ENCODE measurements at regions not wholly inside any gene's neighbourhood (a gene's known extent, or its start where the extent isn't known, plus 50 kb on each side); places are given as distances from the start of the nearest gene placed in this dataset.

DNA sequence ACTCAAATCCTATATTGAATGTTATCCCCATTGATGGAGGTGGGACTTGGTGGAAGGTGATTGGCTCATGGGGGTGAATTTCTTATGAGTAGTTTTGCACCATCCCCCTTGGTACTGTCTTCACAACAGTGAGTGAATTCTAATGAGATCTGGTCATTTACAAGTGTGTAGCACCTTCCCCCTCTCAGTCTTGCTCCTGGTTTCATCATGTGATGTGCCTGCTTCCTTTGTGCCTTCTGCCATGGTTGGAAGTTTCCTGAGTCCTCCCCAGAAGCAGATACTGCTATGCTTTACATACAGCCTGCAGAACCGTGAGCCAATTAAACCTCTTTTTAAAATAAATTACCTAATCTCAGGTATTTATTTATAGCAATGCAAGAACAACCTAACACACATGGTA lies 302.4 kb upstream of the KITLG start:
- Mint-ChIP-seq H3K27me3 (ENCODE audit: low read depth) (no peaks in the 10 kb centered on the region), H3K9me3 (no peaks in the 10 kb centered on the region), H3K36me3 (ENCODE audit: low read depth) (no peaks in the 10 kb centered on the region), H3K4me3 (no peak overlapping the region), H3K27ac (no peak overlapping the region), H3K4me1 (no peaks in the 10 kb centered on the region)
- TF ChIP-seq, protein P1, sequence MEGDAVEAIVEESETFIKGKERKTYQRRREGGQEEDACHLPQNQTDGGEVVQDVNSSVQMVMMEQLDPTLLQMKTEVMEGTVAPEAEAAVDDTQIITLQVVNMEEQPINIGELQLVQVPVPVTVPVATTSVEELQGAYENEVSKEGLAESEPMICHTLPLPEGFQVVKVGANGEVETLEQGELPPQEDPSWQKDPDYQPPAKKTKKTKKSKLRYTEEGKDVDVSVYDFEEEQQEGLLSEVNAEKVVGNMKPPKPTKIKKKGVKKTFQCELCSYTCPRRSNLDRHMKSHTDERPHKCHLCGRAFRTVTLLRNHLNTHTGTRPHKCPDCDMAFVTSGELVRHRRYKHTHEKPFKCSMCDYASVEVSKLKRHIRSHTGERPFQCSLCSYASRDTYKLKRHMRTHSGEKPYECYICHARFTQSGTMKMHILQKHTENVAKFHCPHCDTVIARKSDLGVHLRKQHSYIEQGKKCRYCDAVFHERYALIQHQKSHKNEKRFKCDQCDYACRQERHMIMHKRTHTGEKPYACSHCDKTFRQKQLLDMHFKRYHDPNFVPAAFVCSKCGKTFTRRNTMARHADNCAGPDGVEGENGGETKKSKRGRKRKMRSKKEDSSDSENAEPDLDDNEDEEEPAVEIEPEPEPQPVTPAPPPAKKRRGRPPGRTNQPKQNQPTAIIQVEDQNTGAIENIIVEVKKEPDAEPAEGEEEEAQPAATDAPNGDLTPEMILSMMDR (IDR thresholded peaks at IDR 0.05; ENCODE audit: unreplicated experiment in 3 of 3) = no peak

DNA sequence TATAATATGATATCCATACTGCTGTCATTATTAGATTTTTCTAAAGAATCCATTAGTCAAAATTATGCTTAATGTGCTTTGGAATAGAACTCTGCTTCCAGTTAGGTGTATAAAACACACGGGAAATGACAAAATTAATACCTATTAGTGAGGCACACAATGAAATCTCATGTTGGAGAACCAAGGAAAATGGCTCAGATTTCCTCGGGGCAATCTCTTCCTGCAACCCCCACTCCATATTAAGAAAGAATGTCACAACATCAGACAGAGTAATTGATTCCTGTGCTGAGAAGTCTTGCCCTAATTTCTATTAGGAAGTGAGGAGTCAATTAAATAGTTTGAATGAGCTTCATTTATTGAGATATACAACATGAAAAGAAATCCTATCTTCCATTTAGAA lies 299.8 kb upstream of the KITLG start:
- no peak overlapping the region for H3K27ac Mint-ChIP-seq
- H3K36me3 Mint-ChIP-seq (ENCODE audit: low read depth) = no peaks in the 10 kb centered on the region
- no peaks in the 10 kb centered on the region for H3K4me1 Mint-ChIP-seq
- no peaks in the 10 kb centered on the region for H3K27me3 Mint-ChIP-seq (ENCODE audit: low read depth)
- no peaks in the 10 kb centered on the region for H3K9me3 Mint-ChIP-seq
- TF ChIP-seq, protein P1 (IDR thresholded peaks at IDR 0.05; ENCODE audit: unreplicated experiment in 3 of 3) = no peak
- H3K4me3 Mint-ChIP-seq = no peak overlapping the region

DNA sequence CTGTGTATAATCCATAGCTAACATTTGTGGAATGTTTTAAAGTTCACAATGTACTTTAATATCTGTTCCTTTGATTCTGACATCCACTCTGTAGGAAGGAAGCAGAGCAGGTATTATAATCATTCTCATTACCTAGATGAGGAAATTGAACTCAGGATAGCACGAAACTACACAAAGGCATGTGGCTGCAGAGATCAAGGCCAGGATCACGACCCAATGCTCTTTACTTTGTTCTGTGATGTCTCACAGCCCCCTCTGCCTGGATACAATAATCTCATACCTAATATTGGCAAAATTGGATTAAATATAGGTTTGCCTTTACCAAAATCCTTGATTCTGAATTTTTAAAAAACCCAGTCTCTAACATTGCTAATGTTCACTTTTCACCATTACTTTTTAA lies 298.0 kb upstream of the KITLG start:
- no peaks in the 10 kb centered on the region for H3K27me3 Mint-ChIP-seq (ENCODE audit: low read depth)
- no peaks in the 10 kb centered on the region for H3K36me3 Mint-ChIP-seq (ENCODE audit: low read depth)
- H3K4me3 Mint-ChIP-seq = no peak overlapping the region
- H3K4me1 Mint-ChIP-seq = no peaks in the 10 kb centered on the region
- TF ChIP-seq, protein P1 (IDR thresholded peaks at IDR 0.05; ENCODE audit: unreplicated experiment in 3 of 3) = no peak
- H3K9me3 Mint-ChIP-seq = no peaks in the 10 kb centered on the region
- H3K27ac Mint-ChIP-seq = no peak overlapping the region

DNA sequence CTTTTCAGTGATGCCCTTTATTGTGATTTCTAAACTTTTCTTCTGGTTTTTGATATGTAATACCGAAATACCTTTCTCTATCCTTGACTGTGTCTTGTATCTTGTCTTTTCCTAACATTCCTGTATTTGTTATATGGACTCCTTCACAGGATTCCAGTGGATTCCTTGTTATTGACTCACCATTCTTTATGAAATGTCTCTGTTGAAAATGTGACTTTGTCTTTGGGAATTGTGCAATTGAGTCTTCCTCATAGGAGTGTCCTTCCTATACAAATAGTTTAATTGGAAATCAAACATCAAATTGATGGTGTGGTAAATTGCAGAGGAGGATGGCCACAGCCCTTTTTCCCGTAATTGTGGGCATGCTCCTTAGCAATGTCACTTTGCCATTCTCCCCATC lies 296.6 kb upstream of the KITLG start:
- Mint-ChIP-seq H3K36me3 (ENCODE audit: low read depth) (no peaks in the 10 kb centered on the region), H3K27ac (no peak overlapping the region), H3K27me3 (ENCODE audit: low read depth) (no peaks in the 10 kb centered on the region), H3K4me1 (no peaks in the 10 kb centered on the region), H3K4me3 (no peak overlapping the region), H3K9me3 (no peaks in the 10 kb centered on the region)
- TF ChIP-seq, protein P1 (IDR thresholded peaks at IDR 0.05; ENCODE audit: unreplicated experiment in 3 of 3) = no peak

DNA sequence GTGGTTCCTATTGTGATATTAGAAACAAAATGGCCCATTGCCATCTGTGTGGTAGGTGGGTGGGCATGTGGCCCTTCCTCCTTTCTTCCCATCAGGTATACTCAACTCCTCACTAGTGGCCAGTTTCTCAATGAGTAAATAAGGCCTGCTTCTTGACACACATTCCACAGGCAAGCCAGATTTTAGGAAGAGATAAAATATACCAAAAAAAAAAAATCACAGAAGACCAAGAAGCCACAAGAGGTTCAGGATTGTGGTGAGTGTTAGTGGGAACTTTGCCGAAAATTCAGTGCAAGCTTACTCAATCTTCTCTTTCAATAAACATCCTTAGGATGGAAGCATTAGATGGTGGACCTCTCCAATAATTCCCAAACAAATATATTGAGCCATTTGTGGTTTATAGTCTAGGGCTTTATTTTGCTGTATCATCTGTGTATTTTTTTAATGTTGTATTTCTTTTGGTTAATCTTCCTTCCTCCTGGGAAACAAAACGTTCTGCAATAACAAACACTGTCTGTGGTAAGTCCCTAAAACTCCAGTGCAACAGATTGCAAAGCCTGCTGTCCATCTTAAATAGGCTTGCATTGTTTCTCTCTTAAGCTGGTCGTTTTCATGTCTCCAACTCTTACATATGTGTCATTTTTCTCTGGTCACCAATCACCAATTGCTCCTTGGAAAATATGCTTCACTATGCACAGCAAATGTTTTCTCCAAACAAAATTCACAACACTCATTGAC lies 289.9 kb upstream of the KITLG start:
- H3K4me1 Mint-ChIP-seq = no peaks in the 10 kb centered on the region
- no peaks in the 10 kb centered on the region for H3K36me3 Mint-ChIP-seq (ENCODE audit: low read depth)
- no peak overlapping the region for H3K4me3 Mint-ChIP-seq
- no peak overlapping the region for H3K27ac Mint-ChIP-seq
- no peaks in the 10 kb centered on the region for H3K27me3 Mint-ChIP-seq (ENCODE audit: low read depth)
- no peaks in the 10 kb centered on the region for H3K9me3 Mint-ChIP-seq
- TF ChIP-seq, protein P1 (IDR thresholded peaks at IDR 0.05; ENCODE audit: unreplicated experiment in 3 of 3) = no peak

DNA sequence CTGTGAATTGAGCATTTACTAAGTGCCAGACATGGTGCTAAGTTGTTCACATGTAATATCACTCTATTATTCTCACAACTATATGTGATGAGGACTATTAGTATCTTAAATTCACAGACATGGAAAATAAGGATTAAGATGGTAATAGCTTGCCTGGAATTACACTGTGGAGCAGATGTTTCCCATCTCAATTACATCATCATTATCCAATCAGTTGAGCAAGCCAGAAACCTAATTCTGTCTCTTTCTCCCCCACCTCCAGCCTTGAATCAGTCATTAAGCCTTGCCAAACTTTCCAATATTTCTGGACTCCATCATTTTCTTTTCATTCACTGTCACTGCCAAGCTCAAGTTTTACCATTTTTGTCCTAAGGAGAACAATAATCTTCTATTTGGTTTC lies 287.8 kb upstream of the KITLG start:
- Mint-ChIP-seq H3K4me1 (no peaks in the 10 kb centered on the region), H3K4me3 (no peak overlapping the region), H3K27me3 (ENCODE audit: low read depth) (no peaks in the 10 kb centered on the region), H3K36me3 (ENCODE audit: low read depth) (no peaks in the 10 kb centered on the region), H3K27ac (no peak overlapping the region), H3K9me3 (no peaks in the 10 kb centered on the region)
- TF ChIP-seq, protein P1 (IDR thresholded peaks at IDR 0.05; ENCODE audit: unreplicated experiment in 3 of 3) = no peak
